Activated CD8-positive, alpha-beta memory T cell treated with anti-CD3 and anti-CD28 coated beads for 48 hours (primary cell): ENCODE measurements at regions not wholly inside any gene's neighbourhood (a gene's known extent, or its start where the extent isn't known, plus 50 kb on each side); places are given as distances from the start of the nearest gene placed in this dataset.
"Not testable (repeated sequence)": the region's sequence is repeated elsewhere in the genome, so short reads cannot be mapped to it uniquely, and the experiment has no call there.

Experiments used
- DNase-seq, 3 experiments: peaks; one replicate each; pipeline ENCODE4 v3.0.0-alpha.2; 2020; ENCODE audit warnings: low read depth in 2 of 3, low spot score in 2 of 3

GRCh38 chr22:23500508-23501260, 79.4 kb downstream of the IGLL1 start:
- no peak for DNase-seq

- DNase-seq, result no peak
Observed at GRCh38 chr22:23499845-23500500, 80.1 kb downstream of the IGLL1 start.

- no peak for DNase-seq
Observed at GRCh38 chr22:23498811-23499798, 81.0 kb downstream of the IGLL1 start.

GRCh38 chr22:23497889-23498288, 82.2 kb downstream of the IGLL1 start:
- not testable (repeated sequence) for DNase-seq

GRCh38 chr22:23497016-23497885, 82.8 kb downstream of the IGLL1 start:
- DNase-seq, result no peak

- DNase-seq, result no peak
Observed at GRCh38 chr22:23496445-23496833, 83.7 kb downstream of the IGLL1 start.

- DNase-seq, result no peak
Observed at GRCh38 chr22:23495614-23496444, 84.3 kb downstream of the IGLL1 start.

- DNase-seq, result no peak
Observed at GRCh38 chr22:23494930-23495266, 85.2 kb downstream of the IGLL1 start.

GRCh38 chr22:23485490-23485889, 94.6 kb downstream of the IGLL1 start:
- DNase-seq, result no peak

GRCh38 chr22:23484651-23485050, 95.4 kb downstream of the IGLL1 start:
- no peak for DNase-seq

- no peak for DNase-seq
Observed at GRCh38 chr22:23481369-23481768, 98.7 kb downstream of the IGLL1 start.

GRCh38 chr22:23478175-23478574, 101.9 kb downstream of the IGLL1 start:
- no peak for DNase-seq

- DNase-seq, result not testable (repeated sequence)
Observed at GRCh38 chr22:23474531-23474930, 105.6 kb downstream of the IGLL1 start.

GRCh38 chr22:23473901-23474300, 106.2 kb downstream of the IGLL1 start:
- DNase-seq, result no peak

- not testable (repeated sequence) for DNase-seq
Observed at GRCh38 chr22:23472376-23472775, 107.7 kb downstream of the IGLL1 start.

GRCh38 chr22:23471698-23472097, 108.4 kb downstream of the IGLL1 start:
- no peak for DNase-seq

GRCh38 chr22:23470811-23471389, 109.2 kb downstream of the IGLL1 start:
- no peak for DNase-seq

GRCh38 chr22:23467721-23468294, 112.3 kb downstream of the IGLL1 start:
- DNase-seq, result no peak

GRCh38 chr22:23466351-23466750, 113.7 kb downstream of the IGLL1 start:
- no peak for DNase-seq
